ENCODE measurements at regions not wholly inside any gene's neighbourhood (a gene's known extent, or its start where the extent isn't known, plus 50 kb on each side); places are given as distances from the start of the nearest gene placed in this dataset.

GRCh38 chr18:42255908-42256765 lies 301.1 kb downstream of the PIK3C3 start:
- no peak for DNase-seq (ENCODE audit: low read depth)
- no peak for TF ChIP-seq CTCF (IDR thresholded peaks at IDR 0.05; ENCODE audit: insufficient read depth, low read length)
- no peak overlapping the region for H3K4me3 ChIP-seq (ENCODE audit: low read depth, low read length)

- TF ChIP-seq CTCF (IDR thresholded peaks at IDR 0.05; ENCODE audit: insufficient read depth, low read length): no peak
- no peak for DNase-seq (ENCODE audit: low read depth)
- H3K4me3 ChIP-seq (ENCODE audit: low read depth, low read length): no peak overlapping the region
Observed at GRCh38 chr18:42258301-42258965, 303.4 kb downstream of the PIK3C3 start.

GRCh38 chr18:42261731-42262130 lies 306.7 kb downstream of the PIK3C3 start:
- TF ChIP-seq CTCF (IDR thresholded peaks at IDR 0.05; ENCODE audit: insufficient read depth, low read length): no peak
- no peak for DNase-seq (ENCODE audit: low read depth)
- H3K4me3 ChIP-seq (ENCODE audit: low read depth, low read length): no peak overlapping the region

- H3K4me3 ChIP-seq (ENCODE audit: low read depth, low read length): no peak overlapping the region
- no peak for TF ChIP-seq CTCF (IDR thresholded peaks at IDR 0.05; ENCODE audit: insufficient read depth, low read length)
Observed at GRCh38 chr18:42264497-42264896, 309.5 kb downstream of the PIK3C3 start.

GRCh38 chr18:42268186-42268725 lies 313.2 kb downstream of the PIK3C3 start:
- DNase-seq (ENCODE audit: low read depth): no peak

More at GRCh38 chr18:42264497-42264896, 309.5 kb downstream of the PIK3C3 start:
- DNase-seq (ENCODE audit: low read depth): no peak

GRCh38 chr18:42268798-42269197 lies 313.8 kb downstream of the PIK3C3 start:
- TF ChIP-seq CTCF (IDR thresholded peaks at IDR 0.05; ENCODE audit: insufficient read depth, low read length): no peak
- no peak for DNase-seq (ENCODE audit: low read depth)
- H3K4me3 ChIP-seq (ENCODE audit: low read depth, low read length): no peak overlapping the region

More at GRCh38 chr18:42268186-42268725, 313.2 kb downstream of the PIK3C3 start:
- TF ChIP-seq CTCF (IDR thresholded peaks at IDR 0.05; ENCODE audit: insufficient read depth, low read length): no peak
- no peak overlapping the region for H3K4me3 ChIP-seq (ENCODE audit: low read depth, low read length)

Data from fibroblast of the aortic adventitia (primary cell).